DOHH2 (cell line): ENCODE measurements at regions not wholly inside any gene's neighbourhood (a gene's known extent, or its start where the extent isn't known, plus 50 kb on each side); places are given as distances from the start of the nearest gene placed in this dataset.

Experiments
- H3F3A ChIP-seq: fragments of 200-600 bp; sonication (generic), shearing (Covaris generic); 2 replicates; pipeline ENCODE4 v1.6.0; 2016; ENCODE audit warnings: antibody characterized with exemption, mild to moderate bottlenecking; ENCODE audit not compliant: control insufficient read depth, insufficient read depth
- H3K27ac ChIP-seq: fragments of 200-600 bp; sonication (generic); 2 replicates; pipeline ENCODE4 v1.5.1; 2014; ENCODE audit warnings: low read depth, mild to moderate bottlenecking, low read length, moderate library complexity
- H3K27me3 ChIP-seq: fragments of 200-600 bp; sonication (generic); 2 replicates; pipeline ENCODE4 v1.6.1; 2014; ENCODE audit warnings: mild to moderate bottlenecking, low read length, mixed read lengths; ENCODE audit not compliant: control insufficient read depth
- H3K36me3 ChIP-seq: fragments of 200-600 bp; sonication (generic); 2 replicates; pipeline ENCODE4 v1.6.1; 2014; ENCODE audit warnings: mild to moderate bottlenecking, low read length, moderate library complexity, mixed read lengths; ENCODE audit not compliant: control insufficient read depth
- H3K4me1 ChIP-seq: fragments of 200-600 bp; sonication (generic); 2 replicates; pipeline ENCODE4 v1.6.1; 2014; ENCODE audit warnings: mild to moderate bottlenecking, low read length, mixed read lengths; ENCODE audit not compliant: control insufficient read depth
- H3K4me2 ChIP-seq: fragments of 200-600 bp; sonication (generic); 2 replicates; pipeline ENCODE4 v1.6.0; 2014; ENCODE audit warnings: mild to moderate bottlenecking, low read length, moderate library complexity
- H3K4me3 ChIP-seq: fragments of 200-600 bp; sonication (generic); 2 replicates; pipeline ENCODE4 v1.5.1; 2014; ENCODE audit warnings: mild to moderate bottlenecking, low read length, mixed read lengths
- H3K79me2 ChIP-seq: fragments of 200-600 bp; sonication (generic); 2 replicates; pipeline ENCODE4 v1.6.1; 2014; ENCODE audit warnings: mild to moderate bottlenecking, low read length, mixed read lengths; ENCODE audit not compliant: control insufficient read depth
- H3K9me2 ChIP-seq: fragments of 200-600 bp; sonication (generic); replicated peaks from 2 replicates; pipeline ENCODE4 v1.6.1; 2014; ENCODE audit warnings: mild to moderate bottlenecking, low read length, mixed read lengths; ENCODE audit not compliant: control insufficient read depth
- H3K9me3 ChIP-seq: fragments of 200-600 bp; sonication (generic); 2 replicates; pipeline ENCODE4 v1.6.1; 2014; ENCODE audit warnings: antibody characterized with exemption, low read length, mixed read lengths; ENCODE audit not compliant: control insufficient read depth, insufficient read depth
- H4K20me1 ChIP-seq: fragments of 200-600 bp; sonication (generic); 2 replicates; pipeline ENCODE4 v1.6.0; 2014; ENCODE audit warnings: low read depth, mild to moderate bottlenecking, antibody characterized with exemption, low read length, moderate library complexity; ENCODE audit not compliant: control insufficient read depth, insufficient read depth
- EZH2phosphoT487 ChIP-seq: fragments of 200-600 bp; sonication (generic); IDR thresholded peaks from 2 replicates; pipeline ENCODE4 v1.6.1; 2017; ENCODE audit warnings: borderline replicate concordance, mild to moderate bottlenecking, antibody characterized with exemption, low read length, moderate library complexity, mixed read lengths
- TF ChIP-seq, protein P1 (sequence below): fragments of 200-600 bp; sonication (generic); IDR thresholded peaks from one replicate; pipeline ENCODE4 v1.5.1; 2014; ENCODE audit warnings: antibody characterized with exemption, mild to moderate bottlenecking, low read depth, low read length; ENCODE audit not compliant: poor library complexity, severe bottlenecking

- TF ChIP-seq, protein P1, sequence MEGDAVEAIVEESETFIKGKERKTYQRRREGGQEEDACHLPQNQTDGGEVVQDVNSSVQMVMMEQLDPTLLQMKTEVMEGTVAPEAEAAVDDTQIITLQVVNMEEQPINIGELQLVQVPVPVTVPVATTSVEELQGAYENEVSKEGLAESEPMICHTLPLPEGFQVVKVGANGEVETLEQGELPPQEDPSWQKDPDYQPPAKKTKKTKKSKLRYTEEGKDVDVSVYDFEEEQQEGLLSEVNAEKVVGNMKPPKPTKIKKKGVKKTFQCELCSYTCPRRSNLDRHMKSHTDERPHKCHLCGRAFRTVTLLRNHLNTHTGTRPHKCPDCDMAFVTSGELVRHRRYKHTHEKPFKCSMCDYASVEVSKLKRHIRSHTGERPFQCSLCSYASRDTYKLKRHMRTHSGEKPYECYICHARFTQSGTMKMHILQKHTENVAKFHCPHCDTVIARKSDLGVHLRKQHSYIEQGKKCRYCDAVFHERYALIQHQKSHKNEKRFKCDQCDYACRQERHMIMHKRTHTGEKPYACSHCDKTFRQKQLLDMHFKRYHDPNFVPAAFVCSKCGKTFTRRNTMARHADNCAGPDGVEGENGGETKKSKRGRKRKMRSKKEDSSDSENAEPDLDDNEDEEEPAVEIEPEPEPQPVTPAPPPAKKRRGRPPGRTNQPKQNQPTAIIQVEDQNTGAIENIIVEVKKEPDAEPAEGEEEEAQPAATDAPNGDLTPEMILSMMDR: no peak
- no peak for TF ChIP-seq EZH2phosphoT487
- H3K27me3 ChIP-seq: no peaks in the 10 kb centered on the region
- H3F3A ChIP-seq: no peaks in the 10 kb centered on the region
- no peak overlapping the region for H3K4me2 ChIP-seq
- H3K36me3 ChIP-seq: no peaks in the 10 kb centered on the region
- no peaks in the 10 kb centered on the region for H3K9me3 ChIP-seq
- no peaks in the 10 kb centered on the region for H4K20me1 ChIP-seq
- H3K4me1 ChIP-seq: no peaks in the 10 kb centered on the region
- no peaks in the 10 kb centered on the region for H3K9me2 ChIP-seq
- no peak overlapping the region for H3K27ac ChIP-seq
- no peaks in the 10 kb centered on the region for H3K79me2 ChIP-seq
- H3K4me3 ChIP-seq: no peak overlapping the region
These were observed 343.2 kb upstream of the ONECUT1 start for GRCh38 chr15:53133255-53133850.

DNA sequence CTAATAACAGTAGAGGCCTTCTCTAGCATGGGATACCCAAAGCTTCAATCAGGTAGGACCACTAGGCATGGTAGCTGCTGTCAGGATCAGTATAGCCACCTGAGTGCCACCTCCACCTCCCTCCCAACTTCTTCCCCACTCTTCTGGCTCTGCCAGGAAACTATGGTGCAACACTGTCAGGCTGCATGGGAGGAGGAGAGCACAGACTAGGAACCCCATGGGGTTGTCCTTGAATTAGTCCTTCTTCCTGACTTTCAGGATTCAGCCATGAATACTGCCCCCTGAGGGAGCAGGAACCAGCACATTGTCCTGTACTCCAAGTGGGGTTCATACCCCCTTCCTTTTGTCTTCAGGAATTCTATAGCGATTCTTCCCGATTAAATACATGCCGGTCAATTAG, 340.8 kb upstream of the ONECUT1 start:
- Histone ChIP-seq H3K27me3 (no peaks in the 10 kb centered on the region), H4K20me1 (no peaks in the 10 kb centered on the region), H3K9me3 (no peaks in the 10 kb centered on the region), H3F3A (no peaks in the 10 kb centered on the region), H3K4me3 (no peak overlapping the region), H3K79me2 (no peaks in the 10 kb centered on the region), H3K27ac (no peak overlapping the region), H3K4me2 (no peak overlapping the region), H3K36me3 (no peaks in the 10 kb centered on the region), H3K9me2 (no peaks in the 10 kb centered on the region), H3K4me1 (no peaks in the 10 kb centered on the region)
- TF ChIP-seq, protein P1: no peak
- no peak for TF ChIP-seq EZH2phosphoT487

DNA sequence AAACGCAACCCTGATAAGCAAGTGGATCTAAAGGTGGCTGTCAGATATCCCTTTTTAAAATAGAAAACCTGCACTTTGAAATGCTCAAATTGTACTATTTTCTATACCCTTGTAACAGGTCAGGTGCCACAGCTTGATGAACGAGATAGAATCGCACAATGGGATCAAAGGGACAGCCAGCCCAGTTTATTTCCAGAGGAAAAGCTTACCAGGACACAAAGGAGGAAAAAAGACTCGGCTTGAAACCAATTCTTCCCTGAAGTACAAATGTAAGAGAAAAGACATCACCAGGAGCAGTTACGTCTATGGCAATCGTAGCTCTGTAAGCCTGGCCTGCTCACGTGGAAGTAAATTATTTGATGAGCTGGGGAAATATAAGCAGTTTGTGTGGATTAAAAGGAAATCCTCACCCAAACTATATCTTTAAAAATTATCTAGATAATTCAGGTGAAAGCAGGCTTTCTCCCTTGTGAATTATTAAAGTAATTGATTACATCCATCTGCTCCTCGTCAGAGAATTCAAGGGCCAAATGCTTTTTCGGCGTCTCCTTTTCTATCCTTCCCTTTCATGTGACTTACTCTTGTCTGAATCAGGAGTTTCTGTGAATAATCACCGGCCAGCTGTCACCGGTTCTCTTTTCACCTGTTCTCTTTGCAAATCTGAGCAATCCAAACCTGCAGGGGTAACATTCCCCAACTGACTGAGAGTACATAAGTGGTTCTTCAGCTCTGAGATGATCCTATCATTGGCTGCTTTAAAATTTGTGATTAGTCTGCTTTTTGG, 339.2 kb upstream of the ONECUT1 start:
- no peaks in the 10 kb centered on the region for H3K27me3 ChIP-seq
- H3K36me3 ChIP-seq: no peaks in the 10 kb centered on the region
- no peaks in the 10 kb centered on the region for H3K9me3 ChIP-seq
- no peaks in the 10 kb centered on the region for H3F3A ChIP-seq
- TF ChIP-seq EZH2phosphoT487: no peak
- TF ChIP-seq, protein P1: no peak
- H3K27ac ChIP-seq: no peak overlapping the region
- no peaks in the 10 kb centered on the region for H4K20me1 ChIP-seq
- H3K4me3 ChIP-seq: no peak overlapping the region
- no peak overlapping the region for H3K4me2 ChIP-seq
- H3K9me2 ChIP-seq: no peaks in the 10 kb centered on the region
- H3K79me2 ChIP-seq: no peaks in the 10 kb centered on the region
- H3K4me1 ChIP-seq: no peaks in the 10 kb centered on the region
